ENCODE measurements at regions not wholly inside any gene's neighbourhood (a gene's known extent, or its start where the extent isn't known, plus 50 kb on each side); places are given as distances from the start of the nearest gene placed in this dataset.

DNA sequence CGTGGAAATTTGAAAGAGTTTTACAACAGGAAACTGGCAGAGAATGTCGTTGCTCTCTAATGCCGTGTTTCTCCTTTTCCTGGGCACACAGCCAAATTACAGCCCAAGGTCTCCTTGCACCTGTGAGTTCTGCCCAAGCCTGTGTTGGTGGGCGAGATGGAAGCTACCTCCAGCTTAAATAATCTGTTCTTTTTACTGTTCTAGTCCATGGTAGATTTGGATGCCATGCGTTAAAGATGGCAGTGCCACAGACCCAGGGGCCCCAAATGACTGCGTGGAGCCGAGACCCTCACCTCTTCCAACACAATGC is 92.6 kb upstream of the IRX4 start:
- no peak overlapping the region for H3K4me3 ChIP-seq (ENCODE audit: low read length)
- no peaks in the 10 kb centered on the region for H3K36me3 ChIP-seq (ENCODE audit: insufficient read depth, low read depth, low read length)
- peaks cover 10% of the 10 kb centered on the region; the same call in 1 of the 2 replicates for H3K4me1 ChIP-seq (ENCODE audit: insufficient read depth, low read length)
- no peak overlapping the region for H3K27ac ChIP-seq (ENCODE audit: low read length)
- H3K27me3 ChIP-seq (ENCODE audit: insufficient read depth, low read length): peaks cover 4% of the 10 kb centered on the region
- no peak overlapping the region for H3K9ac ChIP-seq (ENCODE audit: low read depth, low read length)
- H3K9me3 ChIP-seq (ENCODE audit: insufficient read depth, low read depth, low read length): no peaks in the 10 kb centered on the region

DNA sequence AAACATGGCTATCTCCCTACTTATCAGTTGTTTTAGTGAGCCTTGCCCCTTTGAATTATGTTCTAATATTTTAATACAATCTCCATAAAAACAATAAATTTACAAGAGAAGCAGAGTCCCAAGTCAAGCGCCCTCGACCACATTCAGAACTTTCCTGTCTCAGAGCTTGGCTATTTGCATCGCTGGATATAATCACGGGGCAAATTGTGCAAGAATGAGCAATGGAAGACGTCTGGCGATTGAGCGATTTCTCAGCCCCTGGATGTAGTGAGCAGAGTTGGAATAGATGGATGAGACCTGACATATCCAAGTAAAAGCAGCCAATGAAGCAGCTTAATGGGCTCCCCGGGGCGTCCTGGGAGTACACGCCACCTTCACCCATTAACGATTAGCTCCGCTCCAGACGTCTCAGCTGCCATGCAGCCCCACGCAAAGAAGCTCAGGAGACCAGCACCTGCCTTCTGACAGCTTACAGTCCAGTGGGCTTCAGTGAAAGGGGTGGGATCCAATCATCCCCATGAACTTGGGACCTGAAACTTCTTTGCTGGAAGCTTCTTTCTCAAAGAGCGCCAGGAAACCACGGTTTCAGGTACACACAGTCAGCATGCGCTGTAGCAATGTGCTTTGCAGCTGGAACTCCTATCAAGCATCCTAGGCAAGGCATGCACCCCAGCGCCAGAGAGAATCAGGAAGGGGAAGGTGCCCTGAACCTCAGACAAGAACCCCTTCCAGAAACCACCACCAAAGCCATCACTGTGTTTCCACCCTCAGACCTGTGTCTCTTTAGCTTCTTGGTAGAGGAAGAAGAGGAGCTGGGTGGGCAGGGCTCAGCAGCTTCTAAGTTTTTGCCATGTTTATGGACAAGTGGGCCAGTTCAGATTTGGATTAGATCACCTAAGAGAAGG is 92.0 kb upstream of the IRX4 start:
- Histone ChIP-seq H3K4me3 (ENCODE audit: low read length) (no peak overlapping the region), H3K4me1 (ENCODE audit: insufficient read depth, low read length) (peaks cover 10% of the 10 kb centered on the region; the same call in 1 of the 2 replicates), H3K9me3 (ENCODE audit: insufficient read depth, low read depth, low read length) (no peaks in the 10 kb centered on the region), H3K9ac (ENCODE audit: low read depth, low read length) (no peak overlapping the region), H3K27ac (ENCODE audit: low read length) (no peak overlapping the region), H3K36me3 (ENCODE audit: insufficient read depth, low read depth, low read length) (no peaks in the 10 kb centered on the region), H3K27me3 (ENCODE audit: insufficient read depth, low read length) (peaks cover 4% of the 10 kb centered on the region)

DNA sequence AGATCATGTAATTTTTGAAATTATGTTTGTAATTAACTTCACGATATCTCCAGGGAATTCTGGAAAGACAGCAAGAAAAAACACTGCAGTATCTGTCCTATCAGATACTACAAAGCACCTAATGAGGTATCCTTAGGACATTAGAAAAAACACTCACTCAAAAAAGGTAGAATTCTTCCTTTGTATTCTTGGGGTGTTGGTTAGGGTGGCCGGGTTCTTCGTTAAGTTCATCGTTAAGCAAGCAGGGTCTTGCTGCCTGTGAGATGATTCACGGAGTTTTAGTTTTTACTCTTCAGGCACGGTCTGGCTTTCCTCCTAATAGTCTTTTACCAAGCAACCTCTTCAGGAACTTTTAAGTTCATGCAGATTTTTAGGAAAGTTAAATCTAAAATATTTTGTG is 91.4 kb upstream of the IRX4 start:
- H3K4me1 ChIP-seq (ENCODE audit: insufficient read depth, low read length): peaks cover 10% of the 10 kb centered on the region; the same call in 1 of the 2 replicates
- no peak overlapping the region for H3K27ac ChIP-seq (ENCODE audit: low read length)
- H3K9me3 ChIP-seq (ENCODE audit: insufficient read depth, low read depth, low read length): no peaks in the 10 kb centered on the region
- H3K9ac ChIP-seq (ENCODE audit: low read depth, low read length): no peak overlapping the region
- no peak overlapping the region for H3K4me3 ChIP-seq (ENCODE audit: low read length)
- H3K36me3 ChIP-seq (ENCODE audit: insufficient read depth, low read depth, low read length): no peaks in the 10 kb centered on the region
- H3K27me3 ChIP-seq (ENCODE audit: insufficient read depth, low read length): peaks cover 4% of the 10 kb centered on the region

DNA sequence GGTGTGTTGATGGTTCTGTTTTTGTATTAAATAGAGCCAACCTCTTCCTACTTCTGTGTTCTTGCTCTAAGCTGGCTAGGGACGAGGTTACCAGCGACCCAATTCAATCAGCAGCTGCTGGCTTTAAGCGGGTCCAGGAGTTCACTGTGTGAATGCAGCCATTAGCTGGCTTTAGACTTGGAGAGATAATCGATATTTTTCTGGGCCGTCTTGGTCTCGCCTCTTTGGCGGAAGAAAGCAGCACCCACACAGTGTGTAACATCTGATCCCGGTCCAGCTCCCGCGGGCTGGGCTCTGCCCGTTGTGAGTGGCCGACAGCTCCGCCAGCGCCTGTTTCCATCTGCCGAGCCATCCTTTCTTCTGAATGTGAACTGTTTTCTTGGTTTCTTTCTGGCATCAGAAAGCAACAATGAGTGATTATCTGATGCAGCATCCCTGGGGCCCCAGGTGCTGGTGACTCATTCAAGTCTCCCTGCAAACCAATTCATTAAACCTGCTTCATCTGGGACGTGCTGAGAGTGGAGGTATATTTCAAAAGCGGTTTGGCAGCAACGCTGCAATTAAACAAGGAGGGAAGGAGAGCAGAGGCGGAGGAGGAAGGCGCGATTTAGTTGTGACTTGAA is 90.8 kb upstream of the IRX4 start:
- Histone ChIP-seq H3K4me1 (ENCODE audit: insufficient read depth, low read length) (peaks cover 10% of the 10 kb centered on the region; the same call in 1 of the 2 replicates), H3K27me3 (ENCODE audit: insufficient read depth, low read length) (peaks cover 4% of the 10 kb centered on the region), H3K36me3 (ENCODE audit: insufficient read depth, low read depth, low read length) (no peaks in the 10 kb centered on the region), H3K9ac (ENCODE audit: low read depth, low read length) (no peak overlapping the region), H3K4me3 (ENCODE audit: low read length) (no peak overlapping the region), H3K9me3 (ENCODE audit: insufficient read depth, low read depth, low read length) (no peaks in the 10 kb centered on the region), H3K27ac (ENCODE audit: low read length) (no peak overlapping the region)

DNA sequence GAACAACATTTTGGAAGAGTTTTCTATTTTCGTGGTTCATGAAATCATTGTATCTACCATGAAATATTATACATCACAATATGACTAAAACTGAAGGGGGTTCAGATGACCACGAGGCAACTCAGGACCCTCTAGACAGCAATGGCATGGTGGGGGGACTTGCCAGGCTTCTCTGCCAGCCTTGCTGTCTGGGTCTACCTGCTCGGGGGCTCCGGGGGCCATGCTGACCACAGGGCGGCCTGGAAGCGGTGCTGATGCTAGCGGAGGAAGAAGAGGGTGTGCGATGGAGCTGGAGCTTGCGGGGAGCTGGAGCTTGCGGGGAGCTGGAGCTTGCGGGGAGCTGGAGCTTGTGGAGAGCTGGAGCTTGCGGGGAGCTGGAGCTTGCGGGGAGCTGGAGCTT is 89.2 kb upstream of the IRX4 start:
- H3K9ac ChIP-seq (ENCODE audit: low read depth, low read length): no peak overlapping the region
- no peaks in the 10 kb centered on the region for H3K36me3 ChIP-seq (ENCODE audit: insufficient read depth, low read depth, low read length)
- H3K4me3 ChIP-seq (ENCODE audit: low read length): no peak overlapping the region
- H3K27ac ChIP-seq (ENCODE audit: low read length): no peak overlapping the region
- no peaks in the 10 kb centered on the region for H3K9me3 ChIP-seq (ENCODE audit: insufficient read depth, low read depth, low read length)
- peaks cover 4% of the 10 kb centered on the region for H3K27me3 ChIP-seq (ENCODE audit: insufficient read depth, low read length)
- H3K4me1 ChIP-seq (ENCODE audit: insufficient read depth, low read length): peaks cover 10% of the 10 kb centered on the region; the same call in 1 of the 2 replicates

DNA sequence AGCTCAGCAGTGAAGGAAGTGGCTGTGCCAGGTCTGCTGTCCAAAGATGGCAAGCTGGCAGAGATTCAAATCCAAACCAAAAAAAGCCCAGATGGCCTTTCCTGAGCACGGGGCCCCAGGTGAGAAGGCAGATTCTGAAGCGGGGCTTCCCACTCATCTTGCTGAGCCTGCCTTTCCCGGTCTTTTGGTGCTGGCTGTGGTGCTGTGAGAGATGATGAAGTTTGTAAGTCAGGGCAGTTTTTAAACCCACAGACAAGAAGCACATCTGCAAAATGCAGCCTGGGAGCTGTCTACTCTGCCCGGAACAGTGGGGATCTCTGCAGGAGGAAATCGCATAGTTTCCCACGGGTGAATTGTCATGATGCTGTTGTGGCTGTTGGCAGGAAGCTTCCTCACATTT is 85.0 kb upstream of the IRX4 start:
- H3K9me3 ChIP-seq (ENCODE audit: insufficient read depth, low read depth, low read length): no peaks in the 10 kb centered on the region
- peaks cover 9% of the 10 kb centered on the region; the same call in 1 of the 2 replicates for H3K4me1 ChIP-seq (ENCODE audit: insufficient read depth, low read length)
- H3K36me3 ChIP-seq (ENCODE audit: insufficient read depth, low read depth, low read length): no peaks in the 10 kb centered on the region
- H3K4me3 ChIP-seq (ENCODE audit: low read length): no peak overlapping the region
- H3K9ac ChIP-seq (ENCODE audit: low read depth, low read length): no peak overlapping the region
- no peaks in the 10 kb centered on the region for H3K27me3 ChIP-seq (ENCODE audit: insufficient read depth, low read length)
- H3K27ac ChIP-seq (ENCODE audit: low read length): no peak overlapping the region

DNA sequence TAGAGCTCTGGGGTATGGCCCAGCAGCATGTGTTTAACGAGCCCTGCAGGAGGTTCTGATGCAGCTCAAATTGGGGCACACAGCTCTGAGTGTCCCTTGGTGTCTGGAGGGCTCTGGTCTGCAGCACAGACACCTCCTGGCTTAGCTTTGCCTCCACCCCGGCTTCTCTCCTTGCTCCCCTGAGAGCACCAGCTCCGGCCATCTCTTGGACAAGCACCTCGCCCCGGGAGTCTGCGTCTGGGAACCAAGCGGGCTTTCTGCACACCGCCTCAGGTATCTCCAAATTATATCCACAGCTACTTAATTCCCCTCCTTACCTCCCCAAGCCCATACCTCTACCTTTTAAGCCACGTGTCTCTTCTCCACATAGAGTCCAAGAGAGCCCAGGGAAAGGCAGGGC is 83.7 kb upstream of the IRX4 start:
- no peaks in the 10 kb centered on the region for H3K9me3 ChIP-seq (ENCODE audit: insufficient read depth, low read depth, low read length)
- no peaks in the 10 kb centered on the region for H3K27me3 ChIP-seq (ENCODE audit: insufficient read depth, low read length)
- H3K4me1 ChIP-seq (ENCODE audit: insufficient read depth, low read length): peaks cover 9% of the 10 kb centered on the region; the same call in 1 of the 2 replicates
- H3K9ac ChIP-seq (ENCODE audit: low read depth, low read length): no peak overlapping the region
- H3K36me3 ChIP-seq (ENCODE audit: insufficient read depth, low read depth, low read length): no peaks in the 10 kb centered on the region
- no peak overlapping the region for H3K27ac ChIP-seq (ENCODE audit: low read length)
- H3K4me3 ChIP-seq (ENCODE audit: low read length): no peak overlapping the region

DNA sequence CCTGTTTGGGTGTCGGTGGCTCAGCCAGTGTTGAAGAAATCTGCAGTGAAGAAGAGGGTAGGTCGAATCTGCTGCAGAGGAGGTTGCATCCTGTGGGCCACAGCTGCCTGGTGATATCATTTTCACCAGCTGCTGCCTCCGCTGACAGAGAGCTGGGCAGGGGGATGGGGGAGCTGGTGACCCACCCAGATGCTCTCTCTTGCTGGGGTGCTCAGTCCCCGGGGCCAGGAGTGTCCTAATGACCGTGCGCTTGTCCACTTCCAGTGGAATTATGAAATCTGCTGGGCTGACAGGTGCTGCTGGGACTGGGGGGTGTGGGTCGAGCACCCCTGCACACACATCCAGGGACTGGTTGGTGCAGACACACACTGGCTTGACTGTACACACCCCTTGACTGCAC is 83.2 kb upstream of the IRX4 start:
- H3K27ac ChIP-seq (ENCODE audit: low read length): no peak overlapping the region
- no peaks in the 10 kb centered on the region for H3K9me3 ChIP-seq (ENCODE audit: insufficient read depth, low read depth, low read length)
- no peak overlapping the region for H3K9ac ChIP-seq (ENCODE audit: low read depth, low read length)
- no peaks in the 10 kb centered on the region for H3K36me3 ChIP-seq (ENCODE audit: insufficient read depth, low read depth, low read length)
- peaks cover 9% of the 10 kb centered on the region; the same call in 1 of the 2 replicates for H3K4me1 ChIP-seq (ENCODE audit: insufficient read depth, low read length)
- H3K4me3 ChIP-seq (ENCODE audit: low read length): no peak overlapping the region
- H3K27me3 ChIP-seq (ENCODE audit: insufficient read depth, low read length): no peaks in the 10 kb centered on the region

DNA sequence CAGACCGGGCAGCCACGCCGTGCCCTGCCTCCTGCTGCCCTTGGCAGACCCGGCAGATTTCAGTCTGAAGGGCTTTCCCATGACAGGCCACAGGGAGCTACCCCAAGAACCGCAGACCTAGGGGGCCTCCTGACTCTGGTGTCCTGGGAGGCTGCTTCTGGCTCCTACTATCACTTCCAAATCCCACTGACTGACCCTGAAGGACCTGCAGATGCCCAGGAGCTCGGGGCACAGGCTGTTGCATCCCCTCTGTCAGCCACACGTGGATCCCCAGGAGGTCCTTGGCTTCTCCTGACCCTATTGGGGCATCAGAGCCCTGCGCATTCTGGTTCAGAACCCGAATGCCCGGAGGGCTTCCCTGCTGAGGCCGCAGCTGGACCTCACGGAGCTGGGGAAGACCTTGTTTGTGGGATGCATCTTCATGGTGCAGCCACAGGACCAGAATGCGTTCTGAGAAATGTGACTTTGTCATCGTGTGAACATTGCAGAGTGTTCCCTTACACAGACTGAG is 81.3 kb upstream of the IRX4 start:
- no peak overlapping the region for H3K4me3 ChIP-seq (ENCODE audit: low read length)
- H3K4me1 ChIP-seq (ENCODE audit: insufficient read depth, low read length): peaks cover 9% of the 10 kb centered on the region; the same call in 1 of the 2 replicates

DNA sequence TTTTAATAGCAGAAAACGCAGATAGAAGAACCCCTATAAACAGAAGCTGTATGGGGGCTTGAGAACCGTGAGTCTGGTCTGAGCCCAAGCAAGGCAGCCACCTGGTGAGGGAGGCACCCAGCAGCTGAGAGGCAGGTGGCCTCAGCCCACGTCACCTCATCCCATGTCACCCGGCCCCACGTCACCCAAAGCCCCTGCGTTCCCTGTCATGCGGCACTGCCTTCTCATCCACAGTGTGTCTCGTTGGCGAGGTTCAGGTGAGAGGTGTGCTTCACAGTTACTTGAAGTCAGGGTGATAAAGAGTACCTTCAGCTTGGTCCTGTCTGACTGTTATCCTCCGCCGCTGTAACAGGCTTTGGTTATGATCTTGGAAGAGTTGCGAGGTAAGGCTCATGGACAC is 80.6 kb upstream of the IRX4 start:
- no peaks in the 10 kb centered on the region for H3K27me3 ChIP-seq (ENCODE audit: insufficient read depth, low read length)
- no peak overlapping the region for H3K27ac ChIP-seq (ENCODE audit: low read length)
- no peaks in the 10 kb centered on the region for H3K36me3 ChIP-seq (ENCODE audit: insufficient read depth, low read depth, low read length)
- H3K9me3 ChIP-seq (ENCODE audit: insufficient read depth, low read depth, low read length): no peaks in the 10 kb centered on the region
- H3K9ac ChIP-seq (ENCODE audit: low read depth, low read length): no peak overlapping the region
- no peak overlapping the region for H3K4me3 ChIP-seq (ENCODE audit: low read length)
- H3K4me1 ChIP-seq (ENCODE audit: insufficient read depth, low read length): peaks cover 9% of the 10 kb centered on the region; the same call in 1 of the 2 replicates

More for the DNA sequence above, 81.3 kb upstream of the IRX4 start:
- no peaks in the 10 kb centered on the region for H3K27me3 ChIP-seq (ENCODE audit: insufficient read depth, low read length)
- no peak overlapping the region for H3K27ac ChIP-seq (ENCODE audit: low read length)
- no peaks in the 10 kb centered on the region for H3K36me3 ChIP-seq (ENCODE audit: insufficient read depth, low read depth, low read length)
- no peak overlapping the region for H3K9ac ChIP-seq (ENCODE audit: low read depth, low read length)
- H3K9me3 ChIP-seq (ENCODE audit: insufficient read depth, low read depth, low read length): no peaks in the 10 kb centered on the region

DNA sequence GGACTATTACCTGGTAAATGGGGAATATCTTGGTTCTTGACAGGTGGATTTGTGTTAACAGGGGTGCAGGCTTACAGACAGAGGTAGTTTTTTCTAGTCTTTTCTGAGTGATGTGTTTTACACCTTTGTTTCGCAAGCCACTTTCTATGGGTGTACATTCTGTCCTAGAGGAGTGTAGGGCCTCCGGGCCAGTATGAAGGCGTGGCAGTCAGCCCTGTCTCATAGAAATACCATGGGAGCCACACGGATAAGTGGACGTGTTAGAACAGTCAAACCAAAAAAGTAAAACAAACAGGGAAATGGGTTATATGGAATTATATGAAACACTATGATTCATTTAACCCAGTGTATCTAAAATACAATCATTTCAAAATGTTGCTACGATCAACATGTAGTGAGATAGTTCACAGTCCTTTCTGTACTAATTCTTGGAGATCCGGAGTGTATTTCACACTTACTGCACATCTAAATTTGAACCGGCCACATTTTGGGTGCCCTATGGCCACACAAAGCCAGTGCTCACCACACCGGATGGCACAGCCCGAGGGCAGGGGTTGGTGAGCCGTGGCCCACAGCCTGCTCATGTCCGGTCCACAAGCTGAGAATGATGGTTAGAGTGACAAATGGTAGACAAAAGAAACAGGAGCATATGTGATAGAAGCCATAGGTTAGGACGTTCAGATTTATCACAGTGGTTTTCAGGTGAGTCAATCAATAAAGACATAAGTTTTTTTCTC is 80.1 kb upstream of the IRX4 start:
- peaks cover 9% of the 10 kb centered on the region; the same call in 1 of the 2 replicates for H3K4me1 ChIP-seq (ENCODE audit: insufficient read depth, low read length)
- H3K9me3 ChIP-seq (ENCODE audit: insufficient read depth, low read depth, low read length): no peaks in the 10 kb centered on the region
- no peak overlapping the region for H3K9ac ChIP-seq (ENCODE audit: low read depth, low read length)
- H3K36me3 ChIP-seq (ENCODE audit: insufficient read depth, low read depth, low read length): no peaks in the 10 kb centered on the region
- H3K4me3 ChIP-seq (ENCODE audit: low read length): no peak overlapping the region
- H3K27ac ChIP-seq (ENCODE audit: low read length): no peak overlapping the region
- no peaks in the 10 kb centered on the region for H3K27me3 ChIP-seq (ENCODE audit: insufficient read depth, low read length)

Measured in iPS-20b (cell line).